HG02642 (cell line): ENCODE measurements at regions not wholly inside any gene's neighbourhood (a gene's known extent, or its start where the extent isn't known, plus 50 kb on each side); places are given as distances from the start of the nearest gene placed in this dataset.

Experiments
- ATAC-seq: cut with Tn5 transposase; IDR thresholded peaks from one replicate; pipeline ENCODE4 v1.9.1; 2021; ENCODE audit warnings: mild to moderate bottlenecking; ENCODE audit not compliant: unreplicated experiment, poor library complexity

DNA sequence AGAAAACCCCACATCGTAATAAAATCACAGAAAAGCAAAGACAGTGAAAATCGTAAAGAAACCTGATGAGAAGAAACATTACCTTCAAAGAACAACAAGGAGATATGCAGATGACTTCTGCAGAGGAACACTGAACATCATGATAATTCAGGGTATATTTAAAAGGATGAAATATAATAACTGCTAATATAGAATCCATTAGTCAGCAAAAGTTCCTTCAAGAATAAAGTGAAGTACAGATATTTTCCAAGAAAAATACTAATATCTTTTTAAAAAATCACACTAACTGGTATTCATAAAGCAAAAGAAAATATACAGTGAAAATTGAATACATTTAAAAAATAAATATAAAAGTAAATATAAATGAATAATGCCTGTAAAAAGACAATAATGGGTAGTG, 176.3 kb upstream of the VEGFC start:
- ATAC-seq, result no peak

DNA sequence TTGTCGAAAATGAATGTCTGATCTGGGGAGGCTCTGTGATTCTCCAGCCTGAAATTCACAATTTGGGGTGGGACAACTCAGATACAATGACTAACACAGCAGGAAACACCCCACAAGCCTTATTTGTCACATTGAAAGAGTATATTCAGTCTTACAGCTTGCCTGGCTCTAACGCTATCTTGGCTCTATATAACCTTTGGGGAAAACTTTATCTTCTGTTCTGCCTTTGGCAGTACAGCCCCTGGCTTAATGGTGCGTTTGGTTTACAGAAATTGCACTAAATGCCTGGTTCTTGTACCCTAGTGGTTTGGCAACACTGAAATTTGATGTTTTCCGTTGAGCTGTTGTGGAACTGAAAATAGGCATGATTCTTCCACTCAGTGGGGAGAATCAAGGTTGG, 178.1 kb upstream of the VEGFC start:
- no peak for ATAC-seq

DNA sequence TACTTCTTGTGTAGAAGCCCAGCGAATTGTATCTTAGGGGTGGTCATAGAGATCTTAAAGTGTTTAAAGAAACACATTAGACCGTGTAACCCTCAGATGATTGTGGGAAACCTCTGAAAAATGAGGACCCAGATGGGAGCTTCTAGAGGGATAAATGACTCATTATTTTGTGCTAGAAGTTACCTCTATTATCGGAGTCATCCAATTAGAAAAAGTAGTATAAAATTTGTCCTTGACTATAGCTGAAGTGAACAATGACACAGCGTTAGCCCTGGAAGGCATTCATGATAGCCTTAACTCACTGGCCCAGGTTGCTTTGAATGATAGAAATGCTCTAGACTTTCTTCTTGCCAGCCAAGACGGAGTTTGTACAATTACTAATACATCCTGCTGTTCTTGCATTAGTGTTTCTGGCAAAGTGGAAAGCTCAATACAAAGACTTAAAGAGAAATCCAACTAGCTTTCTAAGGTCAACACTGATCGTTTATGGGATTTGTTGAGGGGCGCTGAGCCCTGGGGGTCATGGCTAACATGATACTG, 178.9 kb upstream of the VEGFC start:
- no peak for ATAC-seq

DNA sequence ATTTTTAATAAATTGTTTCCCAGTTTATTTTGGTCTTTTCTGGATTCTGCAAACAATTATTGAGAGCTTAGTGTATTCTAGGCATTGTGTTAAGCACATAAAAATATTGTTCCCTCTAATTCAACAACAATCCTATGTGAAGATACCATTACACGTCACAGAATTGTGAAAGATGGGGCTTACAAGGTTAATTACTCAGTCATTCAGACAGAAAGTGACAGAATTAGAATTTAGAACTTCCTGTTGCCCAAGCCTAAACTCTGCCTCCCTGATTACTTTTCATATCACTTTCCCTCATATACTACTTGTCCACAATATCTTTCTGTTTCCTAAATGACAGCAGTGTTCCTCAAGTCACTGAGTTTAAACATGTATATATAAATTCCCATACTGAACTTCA, 186.7 kb upstream of the VEGFC start:
- no peak for ATAC-seq

DNA sequence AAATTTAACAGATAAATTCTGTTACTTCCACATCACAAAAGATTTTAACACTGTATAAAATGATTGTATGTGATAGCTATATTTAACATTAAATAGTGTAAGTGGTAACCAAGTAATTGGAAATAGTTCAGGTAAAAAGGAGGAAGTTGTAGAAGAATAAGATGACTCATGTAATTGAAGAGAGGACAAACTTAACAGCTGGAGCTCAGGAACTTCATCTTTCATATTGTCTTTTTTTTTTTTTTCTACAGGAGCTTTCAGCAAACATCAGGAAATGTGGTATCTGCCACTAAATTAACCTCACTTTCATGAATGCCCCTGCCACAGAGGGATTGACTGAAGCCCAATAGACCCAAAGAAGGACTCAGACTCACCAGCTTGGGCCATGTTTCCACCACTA, 188.4 kb upstream of the VEGFC start:
- no peak for ATAC-seq

DNA sequence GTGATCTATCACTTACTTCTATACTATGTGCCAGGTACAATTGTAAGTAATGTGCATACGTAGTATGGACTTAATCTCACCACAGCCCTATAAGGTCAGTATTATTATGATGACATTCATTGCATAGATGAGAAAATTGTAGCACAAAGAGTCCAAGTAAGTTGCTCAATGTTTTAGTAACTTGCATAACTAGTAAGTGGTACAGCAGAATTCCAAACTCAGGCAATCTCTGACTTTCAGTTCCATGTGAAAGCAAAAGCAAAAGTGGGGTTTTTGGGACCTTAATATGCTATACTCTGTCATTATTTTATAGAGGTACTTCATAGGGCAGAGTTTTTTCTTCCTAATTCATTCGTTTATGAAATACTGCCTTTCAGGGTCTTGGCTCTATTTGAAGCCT, 188.8 kb upstream of the VEGFC start:
- no peak for ATAC-seq

DNA sequence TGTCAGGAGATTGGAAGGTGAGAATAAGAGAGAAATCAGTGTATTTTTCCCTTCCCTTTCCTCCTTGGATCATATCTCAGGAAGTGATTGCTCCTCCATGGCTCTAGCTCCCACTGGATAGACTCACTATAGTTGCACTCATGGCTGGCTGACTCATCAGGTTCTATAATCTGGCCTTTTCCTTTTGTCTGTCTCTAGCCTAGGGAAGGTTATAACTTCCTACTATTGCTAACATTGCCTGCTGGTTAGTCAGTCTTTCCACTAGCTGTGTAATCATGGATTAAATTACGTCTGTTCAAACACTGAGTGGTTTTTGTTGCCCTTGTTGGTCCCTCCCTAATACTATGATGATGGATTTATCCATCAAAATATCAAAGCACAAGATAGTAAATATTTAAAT, 195.5 kb upstream of the VEGFC start:
- ATAC-seq, result no peak

DNA sequence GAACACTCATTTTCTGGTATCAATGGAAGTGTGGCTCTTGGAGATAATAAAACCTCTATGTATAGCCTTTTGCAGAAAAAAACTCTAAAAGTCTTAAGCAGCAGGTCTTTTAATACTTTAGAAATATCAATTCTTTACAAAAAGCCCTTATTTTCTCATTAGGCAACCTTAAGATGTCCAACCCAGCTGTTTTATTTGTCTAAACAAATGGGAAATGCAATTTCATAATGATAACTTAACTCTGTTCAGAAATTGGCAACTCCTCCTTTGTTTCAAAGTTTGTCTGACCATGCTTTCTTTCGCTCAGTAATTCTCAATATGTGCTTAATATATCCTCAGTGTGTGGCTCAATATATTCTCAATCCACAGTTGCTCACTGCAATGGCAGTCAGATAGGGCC, 196.5 kb upstream of the VEGFC start:
- no peak for ATAC-seq

DNA sequence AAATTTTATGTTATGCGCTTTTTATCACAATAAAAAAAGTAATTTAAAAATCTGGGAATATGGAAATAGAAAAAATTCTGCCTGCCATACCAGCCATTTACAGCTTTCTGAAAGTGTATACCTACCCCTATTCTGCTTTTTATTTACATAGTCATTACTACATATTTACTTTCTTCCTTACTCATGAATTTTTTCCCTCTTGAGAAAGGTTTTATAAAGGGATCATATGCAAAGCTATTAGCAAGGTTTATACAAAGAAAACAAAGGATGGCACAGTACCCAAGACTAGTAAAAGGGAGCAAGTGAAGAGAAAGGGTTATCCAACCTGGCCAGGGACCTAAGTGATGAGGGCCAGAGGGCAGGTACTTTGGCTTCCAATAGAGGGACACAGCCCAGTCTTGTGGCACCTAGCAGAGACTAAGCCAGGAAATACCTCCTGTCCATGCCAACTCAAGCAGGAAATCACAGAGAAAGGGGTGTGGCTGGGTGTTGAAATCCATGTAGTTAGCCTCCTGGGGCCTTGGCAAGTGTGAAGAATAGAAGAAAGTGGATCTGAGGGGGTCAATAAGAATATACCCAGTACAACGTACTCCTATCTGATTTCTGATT, 207.3 kb upstream of the VEGFC start:
- ATAC-seq, result no peak

DNA sequence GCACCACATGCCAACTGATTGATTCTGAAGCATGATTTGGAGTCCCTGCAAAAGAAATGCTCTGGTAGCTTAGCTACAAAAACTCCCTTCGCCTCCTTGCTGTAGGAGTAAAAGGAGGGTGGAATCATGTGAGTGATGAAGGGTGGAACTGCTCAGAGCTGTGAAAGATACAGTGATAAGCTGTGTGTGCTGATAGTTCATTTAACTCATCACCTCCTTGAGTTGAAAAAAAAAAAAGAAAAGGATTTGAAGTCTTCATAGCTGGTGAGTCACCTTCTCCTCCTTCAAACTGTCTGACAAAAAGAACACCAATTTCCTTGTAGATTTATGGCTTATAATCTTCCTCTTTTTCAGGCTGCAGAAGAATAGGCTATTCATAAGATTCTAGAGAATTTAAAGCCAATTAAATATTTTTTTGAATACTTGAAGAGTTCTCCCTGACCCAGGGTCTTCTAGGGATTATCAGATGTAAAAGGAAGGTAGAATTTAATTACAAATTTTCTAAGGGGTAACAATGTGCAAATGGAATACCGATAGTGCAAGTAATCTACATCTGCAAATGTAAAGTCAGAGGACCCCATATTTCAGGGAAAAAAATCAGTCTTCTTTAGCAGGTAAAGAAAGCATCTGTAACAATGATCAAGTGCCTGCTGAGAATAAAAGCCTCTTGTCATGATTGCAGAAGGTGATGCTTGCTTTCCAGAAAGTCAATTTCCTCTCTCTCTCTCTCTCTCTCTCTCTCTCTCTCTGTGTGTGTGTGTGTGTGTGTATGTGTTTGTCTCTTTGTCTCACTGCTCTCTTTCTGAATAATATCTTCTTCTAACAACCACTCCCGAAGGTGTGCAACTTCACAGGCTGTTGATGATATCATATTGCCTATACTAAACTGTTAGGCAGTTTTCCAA, 208.8 kb upstream of the VEGFC start:
- no peak for ATAC-seq

DNA sequence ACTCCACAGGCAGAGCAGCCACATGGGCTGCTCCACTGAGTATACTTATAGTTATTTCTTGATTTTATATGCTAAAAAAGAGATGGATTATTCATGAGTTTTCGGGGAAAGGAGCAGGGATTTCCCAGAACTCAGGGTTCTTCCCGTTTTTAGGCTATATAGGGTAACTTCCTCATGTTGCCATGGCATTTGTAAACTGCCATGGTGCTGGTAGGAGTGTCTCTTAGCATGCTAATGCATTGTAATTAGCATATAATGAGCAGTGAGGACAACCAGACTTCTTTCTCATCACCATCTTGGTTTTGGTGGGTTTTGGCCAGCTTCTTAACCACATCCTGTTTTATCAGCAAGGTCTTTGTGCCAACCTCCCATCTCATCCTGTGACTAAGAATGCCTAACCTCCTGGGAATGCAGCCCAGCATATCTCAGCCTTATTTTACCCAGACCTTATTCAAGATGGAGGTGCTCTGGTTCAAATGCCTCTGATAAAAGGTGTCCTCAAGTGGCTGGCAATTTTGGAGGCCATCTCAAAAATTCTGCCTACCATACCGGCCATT, 213.0 kb upstream of the VEGFC start:
- ATAC-seq, result no peak

DNA sequence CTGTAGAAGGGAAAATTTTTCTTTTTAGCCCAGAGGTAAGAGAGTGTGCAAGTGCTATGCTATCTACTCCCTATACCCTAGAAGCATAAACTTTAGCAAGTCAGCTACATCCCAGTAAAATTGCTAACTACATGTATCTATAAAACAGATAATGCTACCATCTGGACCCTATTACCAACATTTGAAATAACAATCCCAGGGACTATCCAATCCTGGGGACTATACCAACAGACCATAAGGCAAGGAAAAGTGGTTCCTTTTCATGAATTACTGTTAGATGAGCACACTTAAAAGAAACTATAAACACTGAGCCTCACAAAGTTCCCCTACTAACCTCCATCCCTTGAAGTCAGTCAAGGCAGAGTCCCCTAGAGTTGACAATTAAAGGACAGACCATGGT, 213.6 kb upstream of the VEGFC start:
- ATAC-seq, result no peak

DNA sequence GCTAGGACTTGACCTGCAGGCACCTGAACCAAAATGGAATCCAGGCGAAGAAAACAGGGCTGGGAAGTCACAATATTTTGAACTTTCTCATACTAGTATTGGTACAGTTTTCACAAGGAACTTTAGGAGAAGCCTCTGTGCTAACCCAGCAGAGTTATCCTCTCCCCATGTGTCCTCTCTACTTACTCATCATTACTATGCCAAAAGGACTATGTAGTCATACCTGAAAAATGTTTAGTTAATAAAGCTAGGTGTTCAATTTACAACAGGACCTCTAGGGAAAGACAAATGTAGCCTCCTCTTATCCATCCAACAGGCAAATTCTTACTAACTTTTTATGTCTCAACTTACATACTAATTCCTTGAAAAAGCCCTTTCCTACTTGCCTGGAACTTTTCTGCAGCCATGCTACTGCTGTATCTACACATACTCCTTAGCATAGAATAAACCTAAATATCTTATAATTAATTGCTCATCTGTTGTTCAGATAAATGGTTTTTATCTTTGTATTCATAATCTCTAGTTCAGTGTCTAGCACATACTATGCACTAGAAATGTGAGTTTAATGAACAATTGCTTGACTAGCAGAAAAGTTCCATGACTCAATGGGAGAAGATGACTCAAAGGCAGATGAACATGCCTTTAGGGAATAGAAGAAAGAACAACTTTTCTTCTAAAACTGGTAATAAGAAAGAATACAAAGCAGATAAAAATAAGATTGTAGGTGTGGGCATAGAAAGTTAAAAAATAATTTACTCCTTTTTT, 215.5 kb upstream of the VEGFC start:
- no peak for ATAC-seq

DNA sequence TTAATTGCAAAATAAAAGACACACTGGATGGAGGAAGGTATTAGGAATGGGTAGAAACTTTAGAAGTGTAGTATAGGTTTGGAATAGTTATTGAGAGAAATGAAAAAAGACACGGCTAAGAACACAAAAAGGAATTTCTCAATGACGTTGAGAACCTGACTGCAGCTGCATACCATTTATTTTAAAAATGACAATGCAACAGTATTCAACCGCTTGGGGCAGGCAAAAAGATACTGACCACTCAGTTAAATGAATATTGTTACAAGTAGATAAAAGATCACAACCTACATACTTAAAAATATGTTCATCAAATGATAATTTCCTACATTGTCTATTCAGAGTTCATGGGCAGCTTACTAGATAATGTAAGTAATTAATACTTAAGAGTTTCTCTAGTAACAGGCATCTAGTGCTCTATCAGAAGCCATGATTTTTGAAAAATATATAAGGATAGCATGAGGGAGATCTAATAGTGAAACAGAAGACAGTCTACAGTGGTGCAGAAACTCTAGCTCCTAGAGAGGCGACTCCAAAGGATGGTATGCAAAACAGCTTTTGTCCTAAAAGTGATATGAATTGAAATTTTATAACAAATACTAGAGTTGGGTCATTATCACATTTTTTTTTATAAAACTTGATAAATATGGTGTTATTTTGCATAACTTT, 216.2 kb upstream of the VEGFC start:
- no peak for ATAC-seq

DNA sequence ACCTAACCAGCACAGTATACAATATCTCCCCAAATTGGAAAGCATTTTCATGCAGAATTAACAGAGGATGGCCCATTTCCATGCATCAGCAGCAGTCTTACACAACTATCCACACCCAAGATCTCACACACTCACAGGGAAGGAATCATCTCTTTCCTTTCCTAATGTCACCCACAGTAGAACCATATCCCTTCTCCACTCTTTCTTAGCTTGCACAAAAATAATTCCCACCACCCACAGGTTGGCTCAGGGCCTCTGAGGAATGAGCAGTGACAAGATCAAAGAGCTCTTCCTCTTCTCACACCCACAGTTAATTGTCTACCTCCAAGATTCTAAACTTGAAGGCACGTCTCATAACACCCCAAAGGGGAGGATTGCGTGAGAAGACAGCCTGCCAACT, 217.7 kb upstream of the VEGFC start:
- no peak for ATAC-seq

DNA sequence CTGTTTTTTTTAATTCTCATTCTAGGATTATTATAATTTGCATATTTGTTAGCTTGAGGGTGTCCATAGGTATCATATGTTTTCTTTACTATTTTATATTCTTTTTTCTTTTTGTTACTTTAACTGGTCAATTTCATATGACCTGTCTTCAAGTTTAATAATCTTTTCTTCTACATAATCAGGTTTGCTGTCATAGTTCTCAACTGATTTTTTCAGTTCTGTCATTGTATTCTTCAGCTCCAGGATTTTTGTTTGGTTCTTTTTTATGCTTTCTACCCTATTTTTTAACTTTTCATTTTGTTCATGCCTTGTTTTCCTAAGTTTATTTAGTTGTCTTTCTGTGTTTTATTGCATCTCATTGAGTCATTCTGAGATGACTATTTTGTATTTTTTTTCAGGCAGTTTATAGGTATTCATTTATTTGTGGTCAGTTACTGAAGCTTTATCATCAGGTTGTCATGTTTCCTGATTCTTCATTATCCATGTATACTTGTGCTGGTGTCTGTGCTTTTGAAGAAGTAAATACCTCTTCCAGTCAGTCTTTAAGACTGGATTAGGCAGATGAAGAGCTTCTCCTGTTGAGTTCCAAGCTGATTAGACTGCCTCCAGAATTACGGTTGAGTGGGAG, 220.3 kb upstream of the VEGFC start:
- no peak for ATAC-seq

DNA sequence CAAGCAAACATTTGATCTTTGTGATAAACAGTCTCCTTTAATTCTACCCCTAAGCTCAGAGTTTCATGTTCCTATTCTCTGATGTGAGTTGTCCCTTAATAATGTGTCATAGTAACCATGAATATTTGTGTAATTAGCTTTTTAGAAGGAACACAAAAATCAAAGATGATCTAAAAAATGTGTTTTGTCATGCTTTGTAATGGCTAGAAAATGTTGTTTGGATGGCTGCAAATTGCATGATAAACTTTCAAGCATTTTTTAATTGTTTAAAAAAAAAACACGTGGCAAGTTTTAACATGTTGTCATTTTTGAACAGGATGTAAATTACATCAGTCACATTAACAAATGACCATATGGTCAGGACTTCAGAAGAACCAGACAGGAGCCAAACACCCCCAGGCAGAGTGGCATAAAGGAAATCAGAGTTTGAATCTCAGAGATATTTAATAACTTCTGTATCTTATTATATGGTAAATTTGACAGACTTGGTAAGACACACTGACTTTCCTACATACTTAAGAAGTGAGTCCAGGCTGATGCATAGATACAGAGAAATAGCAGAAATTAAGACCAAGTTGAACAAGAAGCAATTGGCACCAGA, 223.9 kb upstream of the VEGFC start:
- no peak for ATAC-seq

DNA sequence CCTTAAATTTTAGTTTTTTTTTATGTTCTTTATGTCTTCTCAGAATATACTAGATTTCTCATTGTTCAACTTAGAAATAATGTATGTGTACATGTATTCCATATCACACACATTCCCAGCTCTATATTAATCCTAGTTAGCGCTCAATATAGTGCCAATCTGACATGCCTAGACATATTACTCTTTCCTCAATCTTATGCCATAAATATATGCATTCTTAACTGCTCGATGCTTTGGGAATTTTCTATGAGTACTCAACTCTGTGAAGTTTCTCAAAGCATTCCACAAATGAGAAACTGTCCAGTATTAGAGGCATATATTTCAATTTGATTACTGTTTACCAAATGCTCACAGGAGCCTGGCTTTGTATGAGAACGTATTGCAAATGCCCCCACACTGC, 231.2 kb upstream of the VEGFC start:
- ATAC-seq, result no peak

DNA sequence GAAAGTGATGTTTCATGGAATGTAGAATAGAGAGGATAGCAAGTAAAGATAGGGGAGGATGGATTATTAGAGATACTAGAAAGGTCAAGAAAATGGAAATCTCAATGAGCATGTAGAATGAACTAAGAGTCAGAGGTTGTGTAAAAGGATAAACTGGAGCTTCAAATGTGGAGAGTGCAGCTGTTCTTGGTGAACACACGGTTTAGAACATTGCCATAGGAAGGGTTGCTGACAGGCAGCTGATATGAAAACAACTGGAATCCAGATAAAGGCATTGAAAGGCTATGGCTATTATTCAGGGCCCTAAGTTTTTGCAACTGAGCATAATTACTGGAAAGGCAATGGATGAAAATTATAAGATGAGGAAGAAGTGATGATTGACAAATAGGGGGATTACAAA, 239.6 kb upstream of the VEGFC start:
- ATAC-seq, result no peak
